RWPE2 (cell line): ENCODE measurements at regions not wholly inside any gene's neighbourhood (a gene's known extent, or its start where the extent isn't known, plus 50 kb on each side); places are given as distances from the start of the nearest gene placed in this dataset.
A peak's percentile ranks its signal among the peaks of the same experiment; 100 is the strongest.

Source experiments
- ATAC-seq: fragments of 200-7000 bp; cut with Tn5 transposase; 3 replicates; pipeline ENCODE4 v1.9.1; 2021; ENCODE audit warnings: low read depth
- DNase-seq: peaks from one replicate; pipeline ENCODE4 v3.0.0-alpha.2; 2020; ENCODE audit warnings: low spot score
- H3K27ac ChIP-seq: fragments of 450-650 bp; 2 replicates; pipeline ENCODE4 v1.5.1; 2017; ENCODE audit warnings: mild to moderate bottlenecking; ENCODE audit not compliant: poor library complexity, severe bottlenecking
- H3K27me3 ChIP-seq: fragments of 250-450 bp; sonication (Bioruptor Pico); 2 replicates; pipeline ENCODE4 v1.5.1; 2021; ENCODE audit warnings: mild to moderate bottlenecking, moderate library complexity; ENCODE audit not compliant: insufficient read depth, poor library complexity, severe bottlenecking
- H3K36me3 ChIP-seq: fragments of 250-450 bp; sonication (Bioruptor Pico); 2 replicates; pipeline ENCODE4 v1.5.1; 2020; ENCODE audit warnings: low read depth, mild to moderate bottlenecking, moderate library complexity
- H3K4me1 ChIP-seq: fragments of 250-450 bp; sonication (Bioruptor Pico); 2 replicates; pipeline ENCODE4 v1.5.1; 2021; ENCODE audit warnings: mild to moderate bottlenecking, moderate library complexity; ENCODE audit not compliant: insufficient read depth, poor library complexity, severe bottlenecking
- H3K4me3 ChIP-seq: fragments of 250-450 bp; sonication (Bioruptor Pico); 2 replicates; pipeline ENCODE4 v1.5.1; 2021; ENCODE audit warnings: mild to moderate bottlenecking, moderate library complexity; ENCODE audit not compliant: severe bottlenecking
- H3K9me3 ChIP-seq: fragments of 250-450 bp; sonication (Bioruptor Pico); 2 replicates; pipeline ENCODE4 v1.5.1; 2021; ENCODE audit warnings: mild to moderate bottlenecking, moderate library complexity; ENCODE audit not compliant: severe bottlenecking
- TF ChIP-seq, protein P1 (sequence below): fragments of 450-650 bp; IDR thresholded peaks from one replicate; pipeline ENCODE4 v1.5.1; 2017; ENCODE audit warnings: mild to moderate bottlenecking, moderate library complexity; ENCODE audit not compliant: poor library complexity, severe bottlenecking

DNA sequence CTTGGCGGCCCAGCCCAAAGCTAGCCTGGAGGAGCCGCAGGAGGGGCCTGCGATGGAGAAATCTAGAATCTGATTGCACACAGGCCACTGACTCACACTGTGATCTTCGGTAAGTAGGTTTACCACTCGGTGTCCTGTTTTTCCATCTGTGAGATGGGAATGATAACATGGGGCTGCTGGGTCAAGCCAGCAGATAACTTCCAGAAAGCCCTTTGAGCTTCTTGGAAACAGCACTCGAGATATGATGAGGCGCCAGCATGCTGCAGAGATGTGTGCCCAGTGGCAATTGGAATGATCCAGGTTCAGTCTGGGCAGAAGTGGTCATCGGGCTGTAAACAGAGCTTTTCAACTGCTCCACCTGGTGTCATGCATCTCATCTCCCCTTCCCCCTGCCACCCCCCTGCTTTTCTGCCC lies 771.3 kb upstream of the TBX3 start:
- no peak overlapping the region for H3K27ac ChIP-seq
- H3K9me3 ChIP-seq: no peaks in the 10 kb centered on the region
- DNase-seq (no peak), ATAC-seq (no peak)
- TF ChIP-seq, protein P1, sequence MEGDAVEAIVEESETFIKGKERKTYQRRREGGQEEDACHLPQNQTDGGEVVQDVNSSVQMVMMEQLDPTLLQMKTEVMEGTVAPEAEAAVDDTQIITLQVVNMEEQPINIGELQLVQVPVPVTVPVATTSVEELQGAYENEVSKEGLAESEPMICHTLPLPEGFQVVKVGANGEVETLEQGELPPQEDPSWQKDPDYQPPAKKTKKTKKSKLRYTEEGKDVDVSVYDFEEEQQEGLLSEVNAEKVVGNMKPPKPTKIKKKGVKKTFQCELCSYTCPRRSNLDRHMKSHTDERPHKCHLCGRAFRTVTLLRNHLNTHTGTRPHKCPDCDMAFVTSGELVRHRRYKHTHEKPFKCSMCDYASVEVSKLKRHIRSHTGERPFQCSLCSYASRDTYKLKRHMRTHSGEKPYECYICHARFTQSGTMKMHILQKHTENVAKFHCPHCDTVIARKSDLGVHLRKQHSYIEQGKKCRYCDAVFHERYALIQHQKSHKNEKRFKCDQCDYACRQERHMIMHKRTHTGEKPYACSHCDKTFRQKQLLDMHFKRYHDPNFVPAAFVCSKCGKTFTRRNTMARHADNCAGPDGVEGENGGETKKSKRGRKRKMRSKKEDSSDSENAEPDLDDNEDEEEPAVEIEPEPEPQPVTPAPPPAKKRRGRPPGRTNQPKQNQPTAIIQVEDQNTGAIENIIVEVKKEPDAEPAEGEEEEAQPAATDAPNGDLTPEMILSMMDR: no peak
- no peaks in the 10 kb centered on the region for H3K36me3 ChIP-seq
- H3K4me1 ChIP-seq: no peaks in the 10 kb centered on the region
- peaks cover 5% of the 10 kb centered on the region for H3K27me3 ChIP-seq
- H3K4me3 ChIP-seq: no peak overlapping the region

- Histone ChIP-seq H3K36me3 (no peaks in the 10 kb centered on the region), H3K4me3 (no peak overlapping the region), H3K27ac (no peak overlapping the region), H3K9me3 (no peaks in the 10 kb centered on the region), H3K4me1 (no peaks in the 10 kb centered on the region), H3K27me3 (peaks cover 5% of the 10 kb centered on the region)
- ATAC-seq (no peak), DNase-seq (no peak)
- TF ChIP-seq, protein P1: no peak
Measured at GRCh38 chr12:115452751-115453281, 768.8 kb upstream of the TBX3 start.

DNA sequence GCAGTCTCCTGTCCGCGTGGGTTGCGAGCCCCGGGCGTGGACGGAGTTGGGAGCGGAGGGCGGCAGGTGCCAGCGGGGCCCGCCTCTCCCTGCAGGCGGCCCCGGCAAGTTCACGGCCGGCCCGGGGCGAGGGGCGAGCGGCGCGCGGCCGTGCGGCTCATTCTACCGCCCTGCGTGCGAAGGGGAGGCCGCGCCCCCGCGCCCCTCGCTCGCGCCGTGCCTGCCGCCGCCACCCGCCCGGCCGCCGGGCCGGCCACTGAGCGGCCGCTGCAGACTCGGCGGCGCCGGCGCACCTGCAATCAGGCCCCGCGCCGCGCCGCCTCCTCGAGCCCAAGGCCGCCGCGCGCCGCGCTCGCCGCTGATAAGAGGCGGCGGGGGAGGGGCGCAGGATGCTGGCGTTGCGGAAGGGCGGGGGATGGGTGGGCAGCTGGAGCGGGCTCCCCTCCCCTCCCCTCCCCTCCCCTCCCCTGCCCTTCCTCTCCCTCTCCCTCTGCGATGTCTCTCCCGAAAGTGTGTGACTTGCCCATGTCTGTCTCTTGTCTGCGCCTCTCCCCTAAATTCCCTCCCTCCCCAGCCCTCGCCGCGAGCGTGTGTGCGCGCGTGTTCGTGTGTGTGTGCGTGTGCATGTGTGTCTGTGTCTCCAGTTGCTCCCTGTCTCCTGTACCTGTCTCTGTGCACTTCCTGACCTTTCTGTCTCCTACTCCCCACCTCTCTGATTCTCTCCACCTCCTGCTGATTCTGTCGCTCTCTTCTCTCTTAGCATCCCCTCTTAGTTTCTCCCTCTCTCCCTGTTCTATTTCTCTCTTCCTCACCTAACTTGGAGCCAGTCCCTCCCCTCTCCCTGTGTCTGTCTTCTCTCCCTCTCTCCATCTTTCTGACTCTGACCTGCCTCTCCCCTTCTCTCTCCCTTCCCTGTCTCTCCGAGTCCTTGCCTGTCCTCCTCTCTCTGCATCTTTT lies 768.1 kb upstream of the TBX3 start:
- TF ChIP-seq, protein P1: no peak
- no peak for DNase-seq
- no peak overlapping the region for H3K27ac ChIP-seq
- H3K4me1 ChIP-seq: no peaks in the 10 kb centered on the region
- peaks cover 5% of the 10 kb centered on the region for H3K27me3 ChIP-seq
- no peaks in the 10 kb centered on the region for H3K9me3 ChIP-seq
- peak overlapping the region; percentile 27 for H3K4me3 ChIP-seq
- peak; percentile 77 for ATAC-seq
- H3K36me3 ChIP-seq: no peaks in the 10 kb centered on the region

GRCh38 chr12:115451151-115451779 lies 767.3 kb upstream of the TBX3 start:
- no peak for DNase-seq
- no peak for ATAC-seq
- peak overlapping the region; percentile 27 for H3K4me3 ChIP-seq

More at GRCh38 chr12:115451151-115451779, 767.3 kb upstream of the TBX3 start:
- no peaks in the 10 kb centered on the region for H3K36me3 ChIP-seq
- TF ChIP-seq, protein P1: no peak
- H3K9me3 ChIP-seq: no peaks in the 10 kb centered on the region
- H3K27ac ChIP-seq: no peak overlapping the region
- H3K4me1 ChIP-seq: no peaks in the 10 kb centered on the region
- H3K27me3 ChIP-seq: peaks cover 5% of the 10 kb centered on the region
